GM19025 (cell line): ENCODE measurements at regions not wholly inside any gene's neighbourhood (a gene's known extent, or its start where the extent isn't known, plus 50 kb on each side); places are given as distances from the start of the nearest gene placed in this dataset.

Experiments used
- ATAC-seq: cut with Tn5 transposase; IDR thresholded peaks from one replicate; pipeline ENCODE4 v1.9.1; 2021; ENCODE audit warnings: mild to moderate bottlenecking, low read depth, moderate library complexity; ENCODE audit not compliant: unreplicated experiment

DNA sequence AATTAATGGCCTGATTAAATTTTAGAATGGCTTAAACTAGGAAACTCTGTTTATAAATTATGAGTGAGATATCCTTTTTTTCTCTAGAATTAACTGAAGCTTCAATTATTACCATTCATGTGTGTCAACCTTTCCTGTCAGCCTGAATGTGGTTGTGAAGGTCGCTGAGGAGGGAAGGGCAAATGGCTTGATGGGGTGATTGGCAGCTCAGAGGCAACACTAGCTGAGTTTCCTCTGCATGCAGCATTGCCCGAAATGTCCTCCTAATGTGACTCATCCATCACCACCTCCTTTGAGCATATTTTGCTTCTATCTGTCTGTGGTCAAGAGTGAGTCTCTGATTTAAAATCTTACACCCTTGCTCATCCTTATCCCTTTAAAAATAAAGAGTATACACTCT lies 281.9 kb downstream of the TENT4A start:
- ATAC-seq = no peak

DNA sequence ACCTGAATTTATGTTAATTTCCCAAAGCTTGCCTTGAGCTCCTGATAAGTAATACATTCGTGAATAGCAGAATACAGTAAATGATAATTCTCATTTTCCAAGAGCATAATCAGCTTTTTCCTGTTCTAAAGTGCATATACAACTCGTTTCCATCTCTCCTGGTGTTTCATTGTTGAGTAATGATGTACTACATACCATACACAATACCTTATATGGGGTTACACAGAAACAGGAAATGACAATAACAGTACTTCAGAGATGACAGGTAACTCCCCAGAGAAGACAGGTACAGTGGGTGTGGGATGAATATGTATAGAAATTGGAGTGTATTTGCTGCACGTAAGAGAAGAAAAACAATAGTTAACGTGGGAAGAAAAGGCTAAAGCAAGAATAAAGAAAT lies 287.1 kb downstream of the TENT4A start:
- ATAC-seq = no peak

DNA sequence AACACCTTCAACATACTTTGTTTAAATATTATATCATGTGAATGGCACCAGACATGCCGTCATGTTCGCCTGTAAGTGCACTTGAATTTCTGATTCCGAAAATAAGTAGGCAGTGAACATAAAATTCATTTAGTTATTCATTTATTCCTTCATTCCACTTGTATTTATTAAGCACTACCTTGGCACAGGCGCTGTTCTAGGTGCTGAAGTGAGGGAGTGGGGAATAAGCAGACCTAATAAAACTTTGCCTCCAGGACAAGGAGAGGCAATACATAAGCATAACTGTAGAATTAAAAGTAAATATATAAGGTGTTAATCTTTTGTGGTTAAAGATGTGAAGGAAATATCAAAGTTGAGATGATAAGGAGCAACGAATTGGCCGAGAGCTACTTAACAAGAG lies 297.4 kb downstream of the TENT4A start:
- no peak for ATAC-seq

DNA sequence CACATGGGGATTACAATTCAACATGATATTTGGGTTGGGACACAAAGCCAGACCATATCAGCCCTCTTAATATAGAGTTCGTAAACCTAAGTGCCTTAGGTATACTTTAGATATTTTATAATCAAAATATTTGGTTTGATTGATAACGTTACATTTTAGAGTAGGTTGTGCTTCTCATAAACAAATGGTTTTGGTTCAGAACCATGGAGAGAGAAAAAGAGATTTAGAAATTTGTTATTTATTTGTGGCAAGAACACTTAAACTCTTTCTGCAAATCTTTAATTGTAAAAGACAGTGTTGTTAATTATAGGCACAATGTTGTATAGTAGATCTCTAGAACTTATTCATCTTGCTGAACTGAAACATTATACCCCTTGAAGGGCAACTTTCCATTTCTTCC lies 298.8 kb downstream of the TENT4A start:
- ATAC-seq = no peak

DNA sequence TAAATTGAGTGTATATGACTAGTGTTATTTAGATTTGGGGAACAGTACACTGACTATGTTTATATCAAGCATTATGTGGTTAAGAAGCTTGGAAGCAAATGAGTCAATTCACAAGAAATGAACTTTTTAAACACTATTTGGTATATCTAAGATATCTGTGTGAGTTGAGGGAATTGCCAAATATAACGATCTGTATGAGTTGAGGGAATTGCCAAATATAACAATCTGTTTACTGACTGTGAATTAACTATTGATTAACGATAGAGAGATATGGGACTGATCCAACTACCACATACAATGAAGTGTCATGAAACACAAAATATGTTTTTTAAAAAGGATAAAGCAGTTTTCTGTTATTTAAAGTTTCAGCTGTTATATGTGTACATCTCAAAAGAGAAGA lies 301.4 kb downstream of the TENT4A start:
- no peak for ATAC-seq

DNA sequence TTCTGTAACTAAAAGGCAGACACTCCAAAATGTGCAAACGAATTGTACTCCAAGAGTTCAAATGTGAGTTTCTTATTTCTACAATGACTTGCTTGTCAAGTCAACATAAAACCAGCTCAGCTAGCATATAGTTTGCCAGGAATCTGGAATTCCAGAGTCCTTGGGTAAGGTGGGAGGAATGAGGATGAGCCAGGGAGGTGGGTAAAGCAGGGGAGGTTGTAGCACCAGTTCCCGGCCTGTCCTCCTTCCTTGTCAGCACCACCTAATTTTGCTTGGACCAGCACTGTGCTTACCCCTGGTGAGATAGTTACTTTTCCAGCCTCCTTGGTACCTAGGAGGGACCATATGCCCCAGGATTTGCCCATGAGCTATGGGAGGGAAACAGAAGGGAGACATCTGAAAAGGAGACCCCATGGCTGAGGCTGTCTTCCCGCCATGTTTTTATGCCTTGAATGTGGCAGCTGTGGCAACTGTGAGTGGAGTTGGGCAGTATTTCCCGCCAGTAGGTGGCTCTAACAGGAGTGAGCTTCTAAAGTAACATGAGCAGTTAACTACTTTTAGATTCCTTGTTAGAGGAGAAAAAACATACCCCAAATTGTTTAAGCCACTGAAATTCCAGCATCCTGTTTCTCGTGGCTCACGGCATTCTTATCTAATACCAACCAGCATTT lies 302.5 kb downstream of the TENT4A start:
- no peak for ATAC-seq

DNA sequence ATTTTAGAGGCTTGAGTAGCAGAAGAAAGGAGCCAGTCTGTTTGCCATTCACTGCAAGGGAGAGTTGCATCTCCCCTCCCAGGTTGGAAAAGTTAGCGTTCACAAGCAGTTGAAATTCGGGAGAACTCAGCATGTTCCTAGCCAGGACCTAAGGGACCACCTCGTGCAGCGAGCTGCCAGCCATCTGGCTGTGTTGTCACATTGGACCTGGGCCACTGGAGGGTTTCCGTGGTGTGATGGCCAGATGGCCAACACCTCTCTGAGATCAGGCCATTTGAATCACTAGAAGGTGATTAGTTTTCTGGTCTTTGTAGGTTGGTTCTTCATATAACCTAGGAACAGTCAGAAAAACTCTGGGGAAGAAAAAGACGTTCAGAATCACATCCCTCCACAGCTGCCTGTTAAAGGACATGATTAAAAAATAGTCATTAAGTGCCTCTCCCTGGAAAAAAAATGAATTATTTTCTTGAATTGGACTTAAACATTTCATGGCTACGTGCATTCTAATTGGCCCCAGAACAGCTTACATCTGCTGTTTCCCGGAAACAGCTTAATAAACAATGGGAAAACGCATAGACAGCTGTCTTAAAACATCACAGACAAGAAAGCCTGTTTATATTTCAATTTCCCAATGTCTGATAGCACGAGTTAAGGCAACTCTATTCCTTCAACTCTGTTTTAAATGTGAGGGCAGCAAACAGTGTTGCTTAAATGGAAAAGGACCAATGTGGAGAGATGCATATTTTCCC lies 303.9 kb downstream of the TENT4A start:
- no peak for ATAC-seq

DNA sequence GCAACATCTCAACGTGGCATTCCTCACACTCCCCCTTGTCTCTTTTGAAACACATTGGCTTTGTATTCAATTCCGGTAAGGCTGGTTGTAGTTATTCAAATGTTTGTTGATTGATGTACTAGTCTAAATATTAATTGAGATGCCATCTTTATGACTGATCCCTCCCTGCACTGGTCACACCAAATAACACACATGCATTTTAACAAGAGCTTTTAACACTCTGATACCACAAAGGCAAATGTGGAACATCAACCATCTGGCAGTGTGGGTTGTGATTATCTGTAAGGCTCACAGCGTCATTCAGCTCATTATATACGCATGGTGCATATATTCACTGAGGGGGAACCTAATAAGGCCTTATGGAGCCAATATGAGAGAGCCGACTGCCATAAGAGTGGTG lies 305.0 kb downstream of the TENT4A start:
- no peak for ATAC-seq

DNA sequence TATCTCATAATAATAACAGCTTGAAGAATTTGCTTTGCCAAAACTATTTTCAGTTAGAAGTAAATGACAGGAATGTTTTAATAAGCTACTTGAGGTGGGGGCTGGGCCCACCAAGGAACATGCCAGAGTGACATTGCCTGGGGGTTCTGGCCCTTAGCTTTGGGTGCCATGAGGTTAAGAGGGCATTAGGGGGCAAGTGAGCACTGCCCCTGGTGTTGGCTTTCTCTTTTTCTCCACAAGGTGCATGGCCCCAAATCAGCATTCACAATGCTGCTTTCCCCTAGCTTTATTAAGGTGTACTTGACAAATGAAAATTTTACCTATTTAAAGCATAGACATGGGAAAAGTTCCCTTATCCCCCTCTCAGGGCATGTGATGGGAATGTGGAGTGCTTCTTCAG lies 305.4 kb downstream of the TENT4A start:
- ATAC-seq = no peak

DNA sequence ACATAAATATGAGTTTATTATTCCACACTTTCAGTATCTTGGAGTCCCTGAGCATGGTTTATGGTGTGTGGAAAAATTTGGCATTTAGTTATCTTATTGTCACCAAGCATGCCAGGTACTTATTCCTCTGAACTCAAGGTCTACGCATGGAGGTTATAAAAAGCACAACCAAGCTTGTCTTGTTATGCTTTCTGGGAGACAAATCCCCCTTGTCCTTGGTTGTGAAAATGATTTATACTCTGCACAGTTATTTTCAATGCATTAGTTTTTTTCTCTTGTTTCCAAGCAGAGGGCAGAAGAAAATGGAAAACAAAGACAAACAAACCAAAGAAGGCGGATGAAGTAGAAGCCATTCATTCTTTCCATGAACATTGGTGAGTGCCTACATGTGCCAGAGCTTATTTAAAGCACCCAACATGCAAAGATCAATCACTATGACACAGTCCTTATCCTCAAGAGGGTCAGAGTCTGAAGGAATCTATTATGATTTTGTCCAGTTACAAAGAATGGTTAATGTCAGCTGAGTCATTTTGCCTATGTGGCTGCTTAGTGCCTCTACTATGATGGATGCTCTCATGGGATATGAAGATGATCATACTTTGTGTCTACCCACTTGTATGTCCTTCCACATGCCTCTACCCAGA lies 323.1 kb downstream of the TENT4A start:
- no peak for ATAC-seq

DNA sequence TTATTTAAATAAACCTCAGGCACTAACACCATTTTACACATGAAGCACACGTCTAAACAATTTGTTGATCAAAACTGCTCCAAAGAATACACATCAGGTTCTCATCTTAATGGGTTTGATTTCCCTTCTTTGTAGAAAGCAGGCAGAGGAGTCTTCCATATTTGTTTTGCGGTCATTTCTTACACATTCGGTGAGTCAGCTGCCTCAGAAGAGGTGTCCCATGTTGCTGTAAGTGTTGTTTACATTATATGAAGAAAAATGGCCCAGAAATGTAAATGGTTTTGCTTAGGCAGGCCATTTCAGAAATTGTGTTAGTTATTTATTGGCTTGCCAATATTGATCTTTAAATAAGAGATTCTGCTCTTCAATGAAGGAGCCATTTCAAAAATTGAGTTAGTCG lies 325.8 kb downstream of the TENT4A start:
- no peak for ATAC-seq

DNA sequence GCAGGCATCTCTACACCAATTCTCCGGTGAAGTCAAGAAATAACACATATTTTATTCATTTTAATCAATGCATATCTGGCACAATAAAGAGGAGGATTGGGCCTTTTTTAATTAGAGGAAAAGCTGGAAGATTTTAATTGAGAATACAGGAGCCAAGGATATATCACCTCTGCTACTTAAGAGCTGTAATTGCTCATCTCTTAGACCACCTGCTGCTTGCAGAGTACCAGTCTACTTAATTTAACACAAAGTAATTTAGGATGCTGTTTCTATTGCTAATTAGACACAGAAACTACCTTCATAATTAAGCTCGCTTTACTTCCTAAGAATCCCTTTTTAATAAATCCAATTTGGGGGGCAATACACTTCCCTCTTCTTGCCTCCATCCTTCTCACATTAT lies 326.9 kb downstream of the TENT4A start:
- no peak for ATAC-seq

DNA sequence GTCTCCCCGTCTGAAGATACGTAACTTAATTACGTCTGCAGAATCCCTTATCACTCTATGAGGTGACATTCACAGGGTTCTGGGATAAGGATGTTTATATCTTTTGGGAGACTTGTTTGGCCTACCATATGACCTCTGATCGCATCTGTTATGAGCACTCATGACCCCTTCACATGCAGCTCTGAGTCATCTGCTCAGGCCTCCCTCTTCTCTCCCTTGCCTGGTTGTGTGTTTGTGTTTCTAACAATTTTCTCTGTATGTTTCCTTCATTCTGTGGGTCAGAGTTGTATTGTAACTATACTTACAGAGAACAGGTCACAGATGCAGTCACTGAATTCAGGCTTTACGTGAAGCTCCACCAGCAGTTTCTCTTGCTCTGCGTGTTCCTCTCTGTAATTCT lies 330.6 kb downstream of the TENT4A start:
- no peak for ATAC-seq

DNA sequence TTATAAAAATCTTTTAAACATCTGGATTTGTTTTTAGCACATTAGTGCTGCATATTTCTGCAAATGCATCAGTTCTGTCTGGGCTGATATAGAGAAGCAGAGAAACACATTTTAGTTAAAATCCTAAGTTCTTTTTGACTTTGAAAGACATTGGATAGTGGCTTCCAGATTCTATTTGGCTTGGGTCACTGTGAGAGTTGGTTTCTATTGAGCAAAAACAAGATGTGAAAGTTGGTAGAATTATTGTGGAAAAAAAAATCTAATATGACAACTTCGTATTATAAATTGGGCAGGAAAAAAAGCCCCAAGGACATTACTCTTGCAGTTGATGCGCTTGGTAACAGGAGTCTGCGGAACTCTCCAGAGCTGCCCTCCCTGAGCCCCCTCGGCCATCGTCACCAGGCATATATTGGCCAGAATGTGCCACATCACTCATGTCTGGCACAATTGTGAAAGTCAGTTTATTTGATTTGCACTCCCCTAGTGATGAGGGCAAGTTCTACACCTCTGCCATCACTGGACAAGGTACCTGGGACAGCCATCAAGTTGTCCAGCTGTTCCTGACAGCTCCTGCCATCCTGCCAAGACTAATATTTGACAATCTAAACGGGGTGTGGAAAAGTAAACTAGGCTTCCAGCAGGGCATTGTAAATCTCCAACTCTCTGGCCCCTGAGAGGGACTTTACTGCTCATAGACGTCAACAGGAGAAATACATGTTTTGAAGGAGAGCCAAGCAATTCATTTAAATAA lies 334.5 kb downstream of the TENT4A start:
- no peak for ATAC-seq

DNA sequence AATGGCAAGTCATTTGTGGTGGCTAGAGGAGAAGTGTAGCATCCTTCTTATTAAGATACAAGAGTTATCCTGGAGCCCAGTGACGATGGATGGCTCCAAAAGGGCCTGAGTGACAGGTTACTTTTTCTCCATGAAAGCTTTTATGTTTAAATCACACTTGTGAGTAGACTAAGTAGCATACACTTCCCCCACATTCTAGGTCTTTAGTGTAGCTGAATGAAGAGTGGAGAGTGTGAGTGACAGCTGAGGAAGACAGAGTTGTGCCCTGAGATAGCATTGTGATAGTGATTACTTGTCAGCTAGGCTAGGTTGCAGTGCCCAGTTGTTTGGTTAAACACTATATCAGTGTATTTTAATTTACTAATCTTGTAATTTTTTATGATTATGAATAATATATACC lies 337.8 kb downstream of the TENT4A start:
- no peak for ATAC-seq

DNA sequence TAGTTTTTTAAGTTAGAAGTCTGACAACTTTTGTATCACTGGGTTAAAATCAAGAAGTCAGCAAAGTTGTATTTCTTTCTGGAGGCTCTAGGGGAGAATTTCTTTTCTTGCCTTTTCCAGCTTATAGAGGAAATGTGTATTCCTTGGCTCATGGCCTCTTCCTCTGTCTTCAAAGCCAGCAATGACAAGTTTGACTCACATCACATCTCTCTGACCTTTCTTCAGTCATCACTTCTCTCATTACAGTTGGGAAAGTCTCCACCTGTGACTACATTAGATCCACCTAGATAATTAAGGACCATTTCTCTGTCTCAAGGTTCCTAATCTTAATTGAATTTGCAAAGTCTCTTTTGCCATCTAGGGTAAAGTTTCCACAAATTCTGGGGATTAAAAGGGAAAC lies 339.9 kb downstream of the TENT4A start:
- no peak for ATAC-seq

DNA sequence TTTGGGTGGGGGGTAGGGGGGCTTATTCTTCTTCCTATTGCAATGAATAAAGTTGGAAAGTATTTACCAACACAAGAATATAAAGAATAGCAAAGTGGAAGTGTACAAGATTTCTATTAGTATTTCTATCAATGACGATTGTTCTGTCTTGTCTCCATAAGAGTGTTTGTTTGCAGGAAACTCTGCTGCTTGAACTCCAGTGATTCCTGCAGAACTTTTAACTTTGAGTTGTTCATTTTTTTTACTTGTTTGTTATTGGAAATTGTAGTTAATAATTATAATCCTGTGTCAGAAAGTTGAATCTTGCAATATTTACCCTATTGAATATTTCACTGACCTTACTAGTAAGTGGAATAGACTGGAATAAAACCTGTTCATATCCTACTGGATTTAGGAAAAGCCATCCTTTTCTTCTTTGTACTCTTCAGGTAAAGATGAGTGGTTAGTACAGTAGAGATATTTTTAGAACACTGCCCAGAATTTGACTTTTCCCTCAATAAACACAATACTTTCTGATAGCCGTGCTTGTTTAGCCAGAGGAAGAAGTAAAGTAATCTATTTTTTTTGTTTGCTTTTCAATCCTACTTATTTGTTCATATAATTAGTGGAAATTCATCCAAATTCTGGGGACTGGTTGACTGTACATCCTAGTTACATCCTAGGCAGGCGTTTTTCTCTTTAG lies 340.4 kb downstream of the TENT4A start:
- no peak for ATAC-seq

DNA sequence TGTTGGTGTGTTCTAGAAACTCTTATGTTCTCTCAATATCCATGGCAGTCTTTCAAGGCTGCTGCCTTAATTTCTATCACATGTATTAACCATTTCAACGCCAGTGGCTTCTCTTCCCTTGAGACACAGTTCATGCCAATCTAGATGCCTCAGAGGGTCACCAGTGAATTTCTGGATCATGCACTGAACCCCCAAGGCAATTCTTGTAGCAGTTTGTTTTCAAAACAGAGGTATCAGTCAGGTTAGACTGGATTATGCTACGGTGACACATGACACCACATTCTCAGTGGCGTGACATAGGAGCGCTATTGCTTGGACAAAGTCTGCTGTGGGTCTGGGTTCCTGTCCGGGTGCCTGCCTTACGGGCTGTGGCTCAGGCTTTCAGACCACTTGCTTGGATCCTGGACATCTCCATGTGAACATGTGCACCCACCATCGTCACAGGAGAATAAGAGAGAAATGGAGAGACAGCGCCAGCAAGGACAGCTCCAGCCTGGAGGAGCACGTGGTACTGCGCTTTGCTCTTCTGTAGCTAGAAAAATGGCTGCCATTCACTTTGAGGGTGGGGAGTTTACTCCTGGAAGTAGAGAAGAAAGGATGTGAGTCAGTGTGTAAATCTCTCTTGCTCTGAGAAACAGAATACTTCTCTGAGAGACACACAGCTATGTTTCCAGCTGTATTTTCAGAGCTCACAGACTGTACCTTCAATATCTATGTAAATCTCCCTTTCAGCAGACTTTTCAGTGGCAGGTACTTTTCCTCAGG lies 329.3 kb upstream of the ADCY2 start:
- no peak for ATAC-seq

DNA sequence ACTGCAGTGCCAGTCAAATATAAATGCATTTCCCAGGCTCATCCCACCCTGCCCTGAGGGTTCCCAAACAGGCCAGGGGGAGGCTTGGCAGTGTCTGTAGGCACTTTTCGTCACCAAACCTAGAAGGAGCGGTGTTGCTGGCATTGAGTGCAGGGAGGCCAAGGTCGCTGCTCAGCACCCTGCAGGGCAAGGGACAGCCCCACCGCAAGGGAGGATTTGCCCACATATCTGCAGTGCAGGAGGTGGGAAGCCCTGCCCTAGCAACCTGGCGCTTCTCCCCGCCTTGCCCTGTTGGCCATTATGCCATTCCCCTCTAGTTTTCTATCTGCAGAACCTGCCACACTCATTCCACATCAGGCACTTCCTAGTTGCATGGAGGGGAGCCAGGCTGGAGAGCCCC lies 327.8 kb upstream of the ADCY2 start:
- ATAC-seq = no peak

DNA sequence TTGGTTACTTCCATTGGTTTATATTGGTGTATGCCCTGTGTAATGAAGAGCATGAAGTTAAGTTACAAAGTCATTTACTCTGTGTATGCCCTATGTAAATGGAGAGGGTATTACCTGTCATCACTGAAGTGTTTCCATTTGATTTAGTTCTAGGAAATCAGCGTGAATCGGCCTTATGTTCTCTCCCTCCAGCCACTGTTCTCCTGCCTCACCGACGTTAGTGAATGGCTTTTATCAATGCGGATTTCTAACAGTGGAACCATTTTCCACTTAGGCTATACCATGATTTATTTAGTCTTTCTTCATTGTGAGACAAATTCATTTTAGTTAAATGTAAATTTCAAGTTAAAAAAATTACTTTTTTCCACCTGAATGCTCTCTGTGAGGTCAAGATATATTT lies 327.0 kb upstream of the ADCY2 start:
- no peak for ATAC-seq
